MCF 10A (cell line): ENCODE measurements at regions not wholly inside any gene's neighbourhood (a gene's known extent, or its start where the extent isn't known, plus 50 kb on each side); places are given as distances from the start of the nearest gene placed in this dataset.

ENCODE experiments used
- BruUV-seq: library from RNA; stranded (reverse); fragments of 400-500 nt; replicated peaks from 2 replicates; lab custom pipeline; 2021; lab: Mats Ljungman, UMichigan
- CTCF ChIA-PET: fragments of 300-600 bp; sonication (Branson Sonifier 250); formaldehyde crosslinking; extraction: SDS; loops from one replicate; lab custom pipeline; 2021; ENCODE audit warnings: antibody characterized with exemption, inconsistent platforms; lab: Yijun Ruan, JAX
- POLR2A ChIA-PET: fragments of 300-600, 350-650 bp; sonication (Branson Sonifier 250); formaldehyde crosslinking; extraction: SDS; loops from one replicate; lab custom pipeline; 2020; ENCODE audit warnings: antibody characterized with exemption, inconsistent platforms; lab: Yijun Ruan, JAX
- DNase-seq: peaks from one replicate; pipeline ENCODE4 v3.0.0-alpha.2; 2018; ENCODE audit not compliant: unreplicated experiment
- H3K27ac Mint-ChIP-seq: one replicate; pipeline ENCODE4 v1.8.0; 2022; ENCODE audit warnings: mild to moderate bottlenecking, low read depth, mixed read lengths; ENCODE audit not compliant: unreplicated experiment
- H3K27me3 Mint-ChIP-seq: one replicate; pipeline ENCODE4 v1.8.0; 2022; ENCODE audit warnings: mixed read lengths; ENCODE audit not compliant: insufficient read depth, unreplicated experiment
- H3K36me3 Mint-ChIP-seq: one replicate; pipeline ENCODE4 v1.8.0; 2022; ENCODE audit warnings: mild to moderate bottlenecking, moderate library complexity, mixed read lengths; ENCODE audit not compliant: insufficient read depth, unreplicated experiment
- H3K4me1 Mint-ChIP-seq: one replicate; pipeline ENCODE4 v1.8.0; 2022; ENCODE audit warnings: mixed read lengths; ENCODE audit not compliant: insufficient read depth, unreplicated experiment
- H3K4me3 Mint-ChIP-seq: one replicate; pipeline ENCODE4 v1.8.0; 2022; ENCODE audit warnings: mild to moderate bottlenecking, moderate library complexity, mixed read lengths; ENCODE audit not compliant: unreplicated experiment
- H3K9me3 Mint-ChIP-seq: one replicate; pipeline ENCODE4 v1.8.0; 2022; ENCODE audit warnings: mixed read lengths; ENCODE audit not compliant: unreplicated experiment
- CTCF ChIP-seq: fragments of 200-600 bp; IDR thresholded peaks from one replicate; pipeline ENCODE4 v1.8.0; 2022; ENCODE audit warnings: antibody characterized with exemption, mild to moderate bottlenecking; ENCODE audit not compliant: unreplicated experiment
- intact Hi-C: fragments of 100-400 bp; cut with micrococcal nuclease; formaldehyde crosslinking; loops from 2 replicates; pipeline ENCODE4 v1.14.1; 2022

DNA sequence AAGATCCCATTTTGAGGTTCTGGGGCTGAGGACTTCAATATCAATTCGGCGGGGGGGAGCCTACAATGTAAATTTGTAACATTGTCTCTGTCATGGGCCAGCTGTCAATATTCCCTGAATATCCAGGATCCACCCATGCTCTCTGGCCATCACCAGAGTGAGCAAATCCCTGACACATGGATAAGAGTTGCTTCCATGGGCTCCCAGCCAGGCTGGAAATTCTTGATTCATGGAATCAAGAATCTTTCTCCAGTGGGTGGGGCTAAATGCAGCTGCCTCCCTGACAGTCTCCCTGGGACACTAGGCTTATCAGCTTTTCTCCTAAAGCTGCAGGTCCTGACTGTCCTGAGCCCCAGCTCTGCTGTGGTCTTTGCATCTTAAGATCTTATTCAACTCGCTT, 86.9 kb upstream of the IGLL5 start:
- no peak overlapping the region for H3K27ac Mint-ChIP-seq

DNA sequence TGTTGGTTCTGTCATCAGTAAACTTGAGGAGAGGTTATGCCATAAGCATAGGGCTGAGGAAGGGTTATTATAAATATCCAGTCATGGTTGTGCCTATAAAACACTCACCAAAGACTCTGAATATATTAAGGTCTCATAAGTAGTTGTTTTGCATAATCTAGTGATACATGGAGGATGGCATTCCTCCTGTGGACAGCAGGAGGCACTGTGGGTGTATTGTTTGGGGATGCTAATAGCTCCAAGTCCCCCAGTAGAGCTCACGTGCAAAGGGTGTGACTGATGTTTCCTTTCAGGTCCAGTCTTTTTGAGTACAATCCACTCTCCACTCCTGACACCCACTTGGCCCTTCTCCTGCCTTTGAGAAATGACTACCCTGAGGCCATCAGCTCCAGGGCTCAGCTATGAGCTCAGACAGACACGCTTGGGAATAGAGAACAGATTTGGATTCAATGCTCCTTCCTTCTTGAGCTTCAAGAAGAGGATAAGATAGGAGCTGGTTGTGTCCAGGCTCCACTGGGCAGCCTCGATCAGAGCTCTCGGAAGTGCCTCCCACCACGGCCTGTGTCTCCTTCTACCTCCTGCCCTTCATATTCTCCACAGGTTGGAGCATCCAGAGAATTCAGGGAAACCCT, 85.2 kb upstream of the IGLL5 start:
- ChIA-PET CTCF (interaction anchor here (0.7 to 1.5 kb wide), 4 partner anchors 13 to 57 kb away, joined by 3 to 5 read pairs (median 4); no protein-coding TSS in a partner anchor), POLR2A (no interaction called here)
- H3K4me3 Mint-ChIP-seq: no peak overlapping the region
- H3K4me1 Mint-ChIP-seq: no peaks in the 10 kb centered on the region
- no peak for DNase-seq
- no TSS peak for BruUV-seq
- no peak overlapping the region for H3K27ac Mint-ChIP-seq
- intact Hi-C loops: no loop called here
- no peaks in the 10 kb centered on the region for H3K9me3 Mint-ChIP-seq
- peak; percentile 9 for TF ChIP-seq CTCF
- no peaks in the 10 kb centered on the region for H3K36me3 Mint-ChIP-seq
- peaks cover 64% of the 10 kb centered on the region for H3K27me3 Mint-ChIP-seq

More for the DNA sequence above, 86.9 kb upstream of the IGLL5 start:
- H3K36me3 Mint-ChIP-seq: no peaks in the 10 kb centered on the region
- peaks cover 57% of the 10 kb centered on the region for H3K27me3 Mint-ChIP-seq
- CTCF ChIA-PET: interaction anchor here (0.5 to 0.6 kb wide), 2 partner anchors 52 to 190 kb away, joined by 3 read pairs; no protein-coding TSS in a partner anchor
- DNase-seq: no peak
- intact Hi-C loops: no loop called here
- BruUV-seq: no TSS peak
- POLR2A ChIA-PET: no interaction called here
- H3K4me3 Mint-ChIP-seq: no peak overlapping the region
- H3K9me3 Mint-ChIP-seq: no peaks in the 10 kb centered on the region
- no peaks in the 10 kb centered on the region for H3K4me1 Mint-ChIP-seq
- TF ChIP-seq CTCF: no peak

GRCh38 chr22:22803285-22803853, 84.2 kb upstream of the IGLL5 start:
- Mint-ChIP-seq H3K9me3 (no peaks in the 10 kb centered on the region), H3K36me3 (no peaks in the 10 kb centered on the region), H3K27me3 (peaks cover 72% of the 10 kb centered on the region), H3K4me1 (no peaks in the 10 kb centered on the region), H3K27ac (no peak overlapping the region), H3K4me3 (no peak overlapping the region)
- intact Hi-C loops: no loop called here
- BruUV-seq: no TSS peak
- CTCF ChIA-PET: interaction anchor here (1.5 kb wide), 1 partner anchor 14 kb away, joined by 5 read pairs; no protein-coding TSS in a partner anchor
- POLR2A ChIA-PET: no interaction called here
- TF ChIP-seq CTCF: no peak
- DNase-seq: no peak

DNA sequence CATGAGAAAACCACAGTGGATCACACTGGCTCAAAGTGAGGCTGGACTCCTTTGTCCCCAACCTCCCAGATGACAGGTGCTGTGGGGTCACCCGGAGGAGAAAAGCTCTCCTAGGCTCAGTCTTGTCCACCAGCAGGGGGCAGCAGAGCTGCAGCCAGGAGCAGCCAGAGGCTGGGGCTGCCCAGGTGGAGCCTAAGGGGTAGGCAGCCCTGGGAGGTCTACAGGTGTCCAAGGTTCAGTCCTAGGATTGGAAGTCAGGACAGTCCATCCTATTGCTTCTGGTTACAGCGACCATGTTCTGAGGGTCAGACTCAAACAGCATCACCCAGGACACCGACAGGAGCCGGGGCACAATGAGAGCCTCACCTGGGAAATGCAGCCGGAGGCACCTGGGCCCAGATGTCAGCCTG, 77.6 kb upstream of the IGLL5 start:
- BruUV-seq: no TSS peak
- Mint-ChIP-seq H3K9me3 (no peaks in the 10 kb centered on the region), H3K4me3 (no peak overlapping the region), H3K4me1 (no peaks in the 10 kb centered on the region), H3K36me3 (no peaks in the 10 kb centered on the region), H3K27me3 (peaks cover 49% of the 10 kb centered on the region), H3K27ac (no peak overlapping the region)
- TF ChIP-seq CTCF: peak; percentile 49
- DNase-seq: peak; percentile 47
- POLR2A ChIA-PET: interaction anchor here (0.5 to 0.6 kb wide), 2 partner anchors 160 to 452 kb away, joined by 4 read pairs; no protein-coding TSS in a partner anchor
- CTCF ChIA-PET: interaction anchor here (0.7 to 1.5 kb wide), 8 partner anchors 23 to 147 kb away, joined by 3 to 6 read pairs (median 4); no protein-coding TSS in a partner anchor
- intact Hi-C loops: no loop called here
